Activated CD4-positive, alpha-beta T cell treated with anti-CD3 and anti-CD28 coated beads, Interleukin-2, amount 50 U/mL, for 24 hours (primary cell): ENCODE measurements at regions not wholly inside any gene's neighbourhood (a gene's known extent, or its start where the extent isn't known, plus 50 kb on each side); places are given as distances from the start of the nearest gene placed in this dataset.

Experiments used
- DNase-seq, 2 donors: peaks; one replicate each; pipeline ENCODE4 v3.0.0-alpha.2; 2020; ENCODE audit warnings: low read depth in 1 of 2, low spot score in 1 of 2

DNA sequence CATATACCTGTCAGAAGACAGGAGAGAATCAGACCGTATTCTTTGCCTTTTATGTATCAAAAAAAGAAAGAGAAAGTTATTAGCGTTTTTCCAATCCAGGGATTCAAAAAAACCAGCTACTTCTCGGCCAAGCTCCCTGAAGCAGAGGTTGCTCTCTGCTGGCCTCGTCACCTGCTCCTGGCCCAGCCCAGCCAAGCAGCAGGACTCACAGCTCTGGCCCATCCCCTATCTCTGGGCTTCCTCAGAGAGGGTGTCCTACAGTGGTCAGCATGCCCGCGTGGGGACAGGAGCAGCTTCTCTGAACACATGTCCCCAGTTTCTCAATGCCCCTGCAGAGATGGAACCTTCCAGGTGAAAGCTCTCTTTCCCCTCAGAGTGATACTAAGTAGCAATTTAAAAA is 209.0 kb downstream of the URI1 start:
- DNase-seq, result no peak

GRCh38 chr19:30152510-30153291 is 210.7 kb downstream of the URI1 start:
- no peak for DNase-seq

DNA sequence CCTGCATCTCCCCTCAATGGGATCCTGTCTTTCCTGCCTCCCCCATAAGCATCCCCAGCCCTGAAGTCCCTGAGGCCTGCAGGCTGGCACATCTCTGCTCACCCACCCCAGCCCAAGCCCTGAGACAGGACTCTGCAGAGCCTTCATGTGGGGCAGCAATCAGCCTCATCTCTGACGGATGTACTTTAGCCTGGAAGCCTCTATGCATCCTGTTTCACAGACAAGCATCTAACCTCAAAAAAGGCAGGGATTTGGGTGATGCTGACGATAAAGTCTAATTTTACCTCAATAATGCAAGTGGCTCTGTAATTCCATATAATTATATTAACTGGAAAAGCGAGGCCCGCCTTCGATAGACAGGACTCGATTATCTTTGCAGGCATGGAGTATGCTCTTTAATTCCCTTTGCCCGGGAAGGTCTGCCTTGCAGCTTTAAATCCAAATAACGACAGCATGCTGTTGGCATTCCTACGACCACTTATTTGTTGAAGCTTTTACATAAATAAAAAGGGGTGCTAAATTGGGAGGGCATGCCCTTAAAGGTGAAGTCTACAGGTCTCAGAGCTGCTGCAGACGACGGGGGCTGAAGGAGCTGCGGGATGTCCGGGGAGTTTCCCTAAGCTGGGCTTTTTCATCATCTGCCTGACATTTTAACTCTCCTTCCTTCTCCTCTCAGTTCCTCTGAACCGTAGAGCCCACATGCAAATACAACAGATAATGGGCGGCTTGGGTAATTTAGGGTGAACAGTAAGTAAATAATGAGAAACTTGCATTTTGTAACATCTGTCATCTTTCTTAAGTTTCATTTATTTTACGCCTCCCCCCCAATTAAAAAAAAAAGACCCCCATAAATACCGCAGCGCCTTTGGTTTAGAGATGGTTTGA is 211.5 kb downstream of the URI1 start:
- DNase-seq, result no peak

GRCh38 chr19:30154410-30154809 is 212.4 kb downstream of the URI1 start:
- DNase-seq, result no peak

DNA sequence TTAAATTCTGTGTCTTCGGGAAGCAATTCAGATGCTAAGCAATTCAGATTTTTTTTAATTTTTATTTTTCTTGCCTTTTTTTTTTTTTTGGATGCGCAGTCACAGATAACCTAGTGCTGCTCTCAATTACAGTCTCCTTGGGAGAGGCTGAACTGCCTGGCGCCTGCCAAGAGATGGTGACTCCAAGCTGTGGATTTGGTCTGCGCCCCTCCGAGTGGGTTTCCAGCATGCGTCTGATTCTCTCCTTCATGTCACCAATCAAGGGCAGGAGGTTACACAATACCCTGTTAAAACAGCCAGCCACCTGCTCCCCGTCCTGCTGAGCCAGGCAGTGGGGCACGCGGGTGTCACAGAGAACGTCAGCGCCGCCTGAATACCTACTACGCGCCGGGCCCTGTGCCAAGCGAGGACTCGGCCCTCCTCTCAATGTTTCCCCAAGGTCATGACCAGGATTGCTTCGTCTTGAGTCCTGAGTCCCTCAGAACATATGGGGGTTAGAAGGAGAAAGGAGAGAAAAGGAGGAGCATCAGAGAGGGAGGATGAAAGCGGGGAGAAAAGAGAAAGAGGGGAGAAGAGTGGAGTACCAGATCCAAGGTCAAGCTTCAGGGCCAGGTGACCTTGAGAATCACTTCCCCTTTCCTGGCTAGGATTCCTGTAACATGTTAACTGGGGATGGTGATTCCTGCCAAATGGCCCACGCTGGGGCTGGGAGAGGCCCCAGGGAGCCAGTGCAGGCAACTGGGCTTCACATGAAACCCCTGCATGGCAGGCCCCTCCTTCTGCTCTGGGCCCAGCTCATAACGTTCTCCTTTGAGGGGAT is 213.6 kb downstream of the URI1 start:
- DNase-seq, result no peak

DNA sequence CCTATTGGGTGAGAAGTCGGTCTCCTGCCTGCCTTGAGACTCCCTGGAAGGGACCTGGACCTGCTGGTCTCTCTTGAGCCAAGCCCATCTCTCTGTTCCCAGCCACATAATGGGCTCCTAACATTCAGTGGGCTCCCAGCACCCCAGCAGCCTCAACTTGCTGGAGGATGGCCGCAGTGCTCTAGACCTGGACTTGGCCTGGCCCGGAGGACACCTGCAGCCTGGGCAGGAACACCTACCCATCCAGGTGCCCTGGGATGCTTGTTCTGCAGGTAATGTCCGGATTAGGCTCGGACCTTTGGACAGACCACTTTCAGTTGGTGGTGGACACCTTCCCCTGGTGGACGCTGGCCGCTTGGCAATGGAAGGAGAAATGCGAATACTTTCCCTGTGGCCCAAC is 214.6 kb downstream of the URI1 start:
- no peak for DNase-seq

- no peak for DNase-seq
Measured at GRCh38 chr19:30158067-30158892, 213.9 kb upstream of the ZNF536 start.

GRCh38 chr19:30158893-30159245 is 213.3 kb upstream of the ZNF536 start:
- DNase-seq, result no peak

GRCh38 chr19:30159636-30160035 is 212.5 kb upstream of the ZNF536 start:
- no peak for DNase-seq

GRCh38 chr19:30160426-30160825 is 211.8 kb upstream of the ZNF536 start:
- no peak for DNase-seq

DNA sequence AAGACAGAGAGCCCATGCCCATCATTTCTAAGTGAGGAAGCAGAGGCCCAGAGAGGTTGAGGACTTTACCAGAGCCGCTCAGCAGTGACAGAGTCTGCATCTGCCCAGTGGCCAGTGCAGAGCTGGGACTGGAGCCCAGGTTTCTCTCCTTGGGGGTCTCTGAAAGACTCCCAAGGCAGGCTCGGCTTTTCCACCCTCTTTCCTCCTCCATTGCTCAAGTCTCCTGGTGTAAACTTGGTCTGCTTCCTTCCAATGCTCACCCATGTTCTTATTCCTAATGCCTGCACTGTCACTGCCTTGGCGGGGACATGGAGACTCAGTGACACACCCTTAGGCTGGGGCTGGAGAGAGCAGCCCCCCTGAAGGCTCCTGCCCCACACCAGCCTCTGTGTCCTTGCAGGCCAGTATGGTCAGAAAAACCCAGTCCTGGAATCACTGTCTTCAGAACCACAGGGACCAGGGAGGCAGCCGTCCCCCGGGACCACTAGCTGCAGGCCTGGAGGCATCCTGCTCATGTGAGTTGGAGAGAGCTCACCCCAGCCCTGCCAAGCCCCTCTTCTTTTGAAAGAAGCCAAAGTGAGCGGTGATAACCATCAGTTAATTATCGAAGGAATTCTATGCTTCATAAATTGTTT is 211.0 kb upstream of the ZNF536 start:
- no peak for DNase-seq

- no peak for DNase-seq
Measured at GRCh38 chr19:30161770-30162169, 210.4 kb upstream of the ZNF536 start.

DNA sequence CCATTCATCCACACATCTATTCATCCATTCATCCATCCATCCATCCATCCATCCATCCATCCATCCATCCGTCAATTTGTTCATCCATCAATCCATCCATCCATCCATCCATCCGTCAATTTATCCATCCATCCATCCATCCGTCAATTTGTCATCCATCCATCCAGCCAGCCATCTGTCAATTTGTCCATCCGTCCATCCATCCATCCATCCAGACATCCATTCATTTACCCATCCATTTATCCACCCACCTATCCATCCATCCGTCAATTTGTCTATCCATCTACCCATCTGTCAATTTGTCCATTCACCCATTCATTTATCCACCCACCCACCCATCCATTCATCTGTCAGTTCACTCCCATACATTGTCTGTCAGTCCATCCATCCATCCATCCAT is 209.5 kb upstream of the ZNF536 start:
- no peak for DNase-seq

DNA sequence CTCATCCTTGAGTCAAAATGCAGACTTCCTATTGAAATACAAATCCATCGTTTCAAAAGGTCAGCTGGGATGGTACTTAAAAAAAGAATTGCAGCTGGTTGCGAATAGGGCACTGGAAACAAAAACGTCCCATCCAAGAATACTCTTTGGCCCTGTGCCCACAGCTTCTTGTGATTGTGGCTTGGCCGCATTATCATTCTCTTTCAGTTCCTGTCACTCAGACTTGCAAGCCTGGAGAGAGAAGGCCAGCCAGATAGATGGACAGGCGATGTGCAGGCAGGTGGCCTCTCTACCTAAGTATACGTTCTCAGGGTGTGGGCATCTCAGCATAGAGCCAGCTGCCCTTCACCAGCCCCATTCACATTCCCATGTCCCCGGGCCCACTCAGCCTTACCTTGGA is 208.5 kb upstream of the ZNF536 start:
- DNase-seq, result no peak

GRCh38 chr19:30165228-30165813 is 206.9 kb upstream of the ZNF536 start:
- no peak for DNase-seq

DNA sequence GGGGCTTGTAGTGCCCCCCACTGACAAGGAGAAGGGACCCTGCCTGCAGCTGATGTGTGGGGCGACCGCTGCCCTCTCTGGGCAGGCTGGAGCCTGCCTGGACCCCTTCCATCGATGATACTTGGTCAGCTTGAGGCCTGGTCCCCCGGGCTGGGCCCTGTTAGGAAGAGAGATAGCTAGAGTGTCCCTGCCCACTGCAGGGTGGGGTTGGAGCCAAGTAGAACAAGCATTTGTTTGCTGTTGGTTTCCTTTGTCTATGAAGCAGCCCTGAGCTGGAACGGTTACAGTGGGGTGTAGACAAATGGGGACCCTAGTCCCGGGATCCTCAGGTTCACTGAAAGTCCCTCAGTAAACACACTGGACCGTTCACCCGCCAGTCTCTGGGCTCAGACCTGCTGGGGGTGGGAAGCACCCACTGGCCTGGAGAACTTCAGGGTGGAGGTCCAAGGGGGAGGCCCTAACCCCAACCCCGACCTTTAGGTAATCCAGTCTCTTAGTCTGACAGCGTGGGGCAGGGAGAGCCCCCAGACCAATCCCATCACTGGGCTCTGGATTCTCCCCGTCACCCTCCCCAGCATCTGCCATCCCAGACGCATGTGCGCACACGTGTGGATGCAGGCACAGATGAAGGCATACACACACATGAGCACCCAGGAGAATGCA is 204.8 kb upstream of the ZNF536 start:
- DNase-seq, result no peak

GRCh38 chr19:30167976-30168635 is 204.1 kb upstream of the ZNF536 start:
- no peak for DNase-seq

- no peak for DNase-seq
Measured at GRCh38 chr19:30168760-30169159, 203.4 kb upstream of the ZNF536 start.
